Ascending aorta (tissue), 2 donors: ENCODE measurements at regions not wholly inside any gene's neighbourhood (a gene's known extent, or its start where the extent isn't known, plus 50 kb on each side); places are given as distances from the start of the nearest gene placed in this dataset.

Experiments
- DNase-seq, 2 donors: peaks; one replicate each; pipeline ENCODE4 v3.0.0-alpha.2; 2019; ENCODE audit warnings: low spot score in 2 of 2
- H3K27ac ChIP-seq, 2 donors: fragments of 200-600 bp; sonication (generic); one replicate each; pipeline ENCODE4 v1.5.1; 2016 to 2017; ENCODE audit warnings: mild to moderate bottlenecking in 1 of 2
- H3K27me3 ChIP-seq: fragments of 200-600 bp; sonication (generic); one replicate; pipeline ENCODE4 v1.5.1; 2017
- H3K36me3 ChIP-seq, 2 donors: fragments of 200-600 bp; sonication (generic); one replicate each; pipeline ENCODE4 v1.5.1; 2016
- H3K4me1 ChIP-seq, 2 donors: fragments of 200-600 bp; sonication (generic); one replicate each; pipeline ENCODE4 v1.5.1; 2016 to 2017; ENCODE audit warnings: mild to moderate bottlenecking in 1 of 2
- H3K4me3 ChIP-seq, 2 donors: fragments of 200-600 bp; sonication (generic); one replicate each; pipeline ENCODE4 v1.5.1; 2016 to 2017; ENCODE audit warnings: mild to moderate bottlenecking in 1 of 2
- H3K9me3 ChIP-seq, 2 donors: fragments of 200-600 bp; sonication (generic); one replicate each; pipeline ENCODE4 v1.5.1; 2016
- intact Hi-C: fragments of 100-400 bp; cut with DNase I; formaldehyde crosslinking; loops from one replicate; pipeline ENCODE4 v1.15.1; 2023
- TF ChIP-seq, protein P1 (sequence below), 3 experiments: fragments of 200-600 bp in 2 of 3; fragments of 450-650 bp in 1 of 3; sonication (generic) in 2 of 3; IDR thresholded peaks; one replicate each; pipeline ENCODE4 v1.5.1; 2016 to 2019; ENCODE audit warnings: antibody characterized with exemption in 3 of 3, mild to moderate bottlenecking in 1 of 3, moderate library complexity in 1 of 3

DNA sequence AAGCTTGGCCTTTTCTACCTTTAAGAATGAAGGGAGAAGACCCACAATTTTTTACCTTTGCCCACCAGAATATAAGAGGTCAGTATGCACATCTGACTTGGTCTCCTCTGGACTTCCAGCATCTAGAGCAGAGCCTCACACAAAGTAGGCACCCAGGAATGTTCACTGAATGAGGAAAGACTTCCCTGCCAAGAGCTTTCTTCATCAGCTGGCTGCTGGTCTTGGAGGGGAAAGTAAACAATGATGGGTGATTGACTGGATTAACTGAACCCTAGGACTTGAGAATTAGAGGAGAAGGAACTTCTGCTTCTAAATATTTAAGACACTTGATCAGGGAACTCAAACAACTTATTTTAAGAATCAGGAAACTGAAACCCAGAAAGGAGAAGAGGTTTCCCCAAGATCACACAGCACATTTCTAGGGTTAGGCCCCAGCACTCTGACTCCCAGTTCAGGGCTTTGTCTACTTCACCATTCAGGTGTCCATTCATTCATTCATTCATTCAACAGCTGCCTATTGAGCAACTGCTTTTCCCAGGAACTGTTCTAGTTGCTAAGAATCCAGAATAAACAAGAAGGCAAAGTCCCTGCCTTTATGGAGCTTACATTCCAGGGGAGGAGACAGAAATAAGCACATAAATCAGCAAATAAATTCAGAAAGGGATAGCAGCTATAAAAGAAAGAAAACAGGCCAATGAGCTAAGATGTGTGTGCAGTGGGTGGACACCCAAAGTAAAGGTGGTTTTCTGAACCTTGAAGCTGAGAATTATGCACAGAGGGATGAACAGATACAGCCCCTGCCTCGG, 216.9 kb upstream of the LRFN2 start:
- no peaks in the 10 kb centered on the region for H3K4me1 ChIP-seq
- H3K36me3 ChIP-seq: no peaks in the 10 kb centered on the region
- no peak overlapping the region for H3K27ac ChIP-seq
- TF ChIP-seq, protein P1, sequence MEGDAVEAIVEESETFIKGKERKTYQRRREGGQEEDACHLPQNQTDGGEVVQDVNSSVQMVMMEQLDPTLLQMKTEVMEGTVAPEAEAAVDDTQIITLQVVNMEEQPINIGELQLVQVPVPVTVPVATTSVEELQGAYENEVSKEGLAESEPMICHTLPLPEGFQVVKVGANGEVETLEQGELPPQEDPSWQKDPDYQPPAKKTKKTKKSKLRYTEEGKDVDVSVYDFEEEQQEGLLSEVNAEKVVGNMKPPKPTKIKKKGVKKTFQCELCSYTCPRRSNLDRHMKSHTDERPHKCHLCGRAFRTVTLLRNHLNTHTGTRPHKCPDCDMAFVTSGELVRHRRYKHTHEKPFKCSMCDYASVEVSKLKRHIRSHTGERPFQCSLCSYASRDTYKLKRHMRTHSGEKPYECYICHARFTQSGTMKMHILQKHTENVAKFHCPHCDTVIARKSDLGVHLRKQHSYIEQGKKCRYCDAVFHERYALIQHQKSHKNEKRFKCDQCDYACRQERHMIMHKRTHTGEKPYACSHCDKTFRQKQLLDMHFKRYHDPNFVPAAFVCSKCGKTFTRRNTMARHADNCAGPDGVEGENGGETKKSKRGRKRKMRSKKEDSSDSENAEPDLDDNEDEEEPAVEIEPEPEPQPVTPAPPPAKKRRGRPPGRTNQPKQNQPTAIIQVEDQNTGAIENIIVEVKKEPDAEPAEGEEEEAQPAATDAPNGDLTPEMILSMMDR (IDR thresholded peaks at IDR 0.05): no peak
- no peak for DNase-seq
- H3K27me3 ChIP-seq: no peaks in the 10 kb centered on the region
- no peak overlapping the region for H3K4me3 ChIP-seq
- no peaks in the 10 kb centered on the region for H3K9me3 ChIP-seq
- intact Hi-C loops: no loop called here

DNA sequence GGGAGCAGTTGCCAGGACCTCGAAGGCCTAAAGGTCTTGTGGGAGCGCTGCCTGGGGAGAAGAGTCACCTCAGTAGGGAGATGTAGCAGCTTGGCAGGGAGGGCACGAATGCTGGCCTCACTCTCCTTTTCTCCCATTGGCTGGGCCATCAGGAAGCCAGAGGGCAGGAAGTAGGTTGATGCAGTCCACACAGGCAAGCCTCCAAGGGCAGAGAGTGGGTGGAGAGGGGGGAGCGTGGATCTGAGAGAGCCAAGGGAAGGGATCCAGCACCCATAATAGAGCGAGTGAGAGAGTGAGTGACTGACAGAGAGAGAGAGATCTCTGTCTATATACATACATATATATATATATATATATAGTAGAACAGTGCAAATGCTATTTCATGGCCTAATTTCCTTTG, 215.3 kb upstream of the LRFN2 start:
- no peaks in the 10 kb centered on the region for H3K9me3 ChIP-seq
- no peak overlapping the region for H3K4me3 ChIP-seq
- TF ChIP-seq, protein P1 (IDR thresholded peaks at IDR 0.05): no peak
- H3K4me1 ChIP-seq: no peaks in the 10 kb centered on the region
- DNase-seq: no peak
- no peak overlapping the region for H3K27ac ChIP-seq
- no peaks in the 10 kb centered on the region for H3K27me3 ChIP-seq
- intact Hi-C loops: no loop called here
- no peaks in the 10 kb centered on the region for H3K36me3 ChIP-seq

DNA sequence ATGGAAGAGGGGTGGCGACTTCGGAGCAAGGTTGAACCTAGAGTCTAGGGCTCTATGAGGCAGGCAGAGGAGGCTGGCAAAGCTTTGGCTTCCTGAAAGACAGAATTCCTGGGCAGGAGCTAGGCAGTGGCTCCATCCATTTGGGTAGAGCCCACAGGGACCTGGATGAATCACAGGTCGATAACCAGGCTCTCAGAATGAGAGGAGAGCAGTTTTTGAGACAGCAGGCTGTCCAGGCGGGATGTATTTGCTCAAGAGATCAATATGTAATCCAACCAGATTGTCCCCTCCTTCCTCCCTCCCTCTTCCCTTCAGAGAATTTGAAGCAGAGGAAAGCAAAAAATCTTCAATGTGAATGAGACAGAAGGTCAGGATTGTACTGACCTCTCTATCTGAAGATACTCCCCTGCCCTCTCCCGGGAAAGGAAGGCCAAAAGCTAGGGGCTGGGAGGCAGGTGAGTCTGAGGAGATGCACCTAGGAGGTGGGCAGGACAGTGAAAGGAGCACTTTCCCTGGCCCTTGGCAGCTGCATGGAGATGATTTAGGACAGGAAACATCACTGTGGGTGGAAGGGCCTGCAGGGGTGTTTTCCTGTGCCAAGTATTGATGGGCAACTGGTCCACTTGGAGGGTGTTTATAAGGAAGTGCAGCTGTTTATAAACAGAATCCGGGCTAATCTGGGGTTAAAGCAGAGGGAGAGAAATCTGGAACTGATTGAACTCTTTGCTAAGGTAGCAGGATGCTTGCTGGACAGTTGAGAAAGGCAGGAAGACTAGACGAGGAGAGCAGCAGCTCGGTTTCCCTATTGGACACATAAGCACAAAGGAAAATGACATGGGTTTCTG, 212.4 kb upstream of the LRFN2 start:
- no peak for DNase-seq
- Histone ChIP-seq H3K27ac (no peak overlapping the region), H3K27me3 (no peaks in the 10 kb centered on the region), H3K9me3 (no peaks in the 10 kb centered on the region), H3K4me1 (no peaks in the 10 kb centered on the region), H3K4me3 (no peak overlapping the region), H3K36me3 (no peaks in the 10 kb centered on the region)
- intact Hi-C loops: no loop called here
- TF ChIP-seq, protein P1 (IDR thresholded peaks at IDR 0.05): no peak

DNA sequence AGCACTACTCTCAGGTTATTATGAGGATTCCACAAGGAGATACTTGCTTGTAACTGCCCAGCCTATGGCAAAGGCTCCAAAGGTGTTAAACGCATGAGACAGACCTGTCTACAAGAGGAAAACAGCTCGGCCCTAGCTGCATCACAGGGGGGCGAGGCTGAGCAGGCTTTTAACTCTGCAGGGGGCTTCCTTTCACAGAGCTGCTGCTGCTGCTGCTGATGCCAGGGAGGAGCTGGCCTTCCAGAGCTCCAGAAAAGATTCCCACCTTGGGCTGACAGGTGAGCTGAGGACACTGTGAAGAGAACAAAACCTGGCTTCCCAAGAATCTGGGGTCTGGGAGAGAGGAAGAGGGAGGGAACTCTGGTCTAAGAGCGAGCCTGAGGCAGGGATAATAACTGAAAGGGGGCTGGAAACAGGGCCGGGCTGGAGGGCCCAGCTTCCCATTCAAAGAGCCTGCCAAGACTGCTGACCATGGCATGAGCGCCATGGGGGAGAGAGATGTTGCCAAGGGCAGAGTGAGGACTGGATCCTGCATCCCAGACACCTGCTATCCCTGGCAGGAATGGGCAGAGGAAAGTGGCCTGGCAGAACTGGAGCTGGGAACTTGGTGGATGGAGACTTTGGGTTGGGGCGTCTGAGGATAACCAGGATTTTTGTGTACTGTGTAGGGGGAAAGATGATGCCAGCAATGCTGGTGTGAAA, 211.1 kb upstream of the LRFN2 start:
- H3K4me1 ChIP-seq: no peaks in the 10 kb centered on the region
- intact Hi-C loops: no loop called here
- no peaks in the 10 kb centered on the region for H3K36me3 ChIP-seq
- H3K4me3 ChIP-seq: no peak overlapping the region
- TF ChIP-seq, protein P1 (IDR thresholded peaks at IDR 0.05): no peak
- no peak for DNase-seq
- H3K27ac ChIP-seq: no peak overlapping the region
- H3K9me3 ChIP-seq: no peaks in the 10 kb centered on the region
- no peaks in the 10 kb centered on the region for H3K27me3 ChIP-seq

DNA sequence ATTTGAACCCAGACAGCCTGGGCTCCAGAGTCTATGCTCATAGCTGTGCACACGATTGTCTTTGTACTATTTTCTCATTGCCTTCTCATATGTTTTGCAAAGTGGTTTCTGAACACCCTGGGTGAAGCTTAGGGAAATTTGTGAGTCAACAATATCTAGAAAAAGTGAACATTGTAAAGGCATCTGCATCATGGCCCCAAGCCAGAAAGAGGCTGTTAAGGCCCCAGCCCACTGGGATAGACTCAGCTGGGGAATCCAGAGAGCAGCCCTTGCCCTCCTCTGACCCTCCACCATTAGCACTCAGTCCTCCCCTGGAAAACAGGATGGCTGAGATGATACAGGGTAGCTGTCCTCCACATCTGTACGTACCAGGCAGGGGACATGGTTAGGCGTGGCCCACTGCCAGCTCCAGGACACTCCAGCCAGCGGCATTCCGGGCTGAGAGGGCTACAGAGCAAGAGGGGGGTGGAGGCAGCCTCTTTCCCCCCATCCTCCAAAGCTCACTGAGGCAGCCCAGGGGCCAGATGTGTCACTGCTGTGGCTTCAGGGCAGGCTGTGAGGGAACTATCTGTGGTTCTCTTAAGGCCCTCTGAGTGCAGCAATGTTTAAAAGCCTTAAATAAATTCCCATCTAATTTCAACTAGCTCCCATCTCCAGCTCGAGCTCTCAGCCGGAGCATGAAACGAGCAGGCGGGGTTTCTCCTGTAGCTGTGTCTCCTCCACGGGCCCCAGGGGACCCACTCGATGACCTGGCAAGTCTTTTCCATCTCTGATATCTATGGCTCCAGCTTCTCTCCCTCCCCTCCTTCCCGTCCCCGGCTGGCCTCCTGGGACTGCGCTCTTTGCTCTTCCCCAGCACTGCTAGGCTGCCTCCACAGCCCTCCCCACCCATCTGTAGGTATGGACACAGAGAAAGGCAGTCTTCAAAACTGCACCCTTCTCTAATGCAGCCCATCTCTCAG, 209.4 kb upstream of the LRFN2 start:
- H3K36me3 ChIP-seq: no peaks in the 10 kb centered on the region
- H3K9me3 ChIP-seq: no peaks in the 10 kb centered on the region
- no peak overlapping the region for H3K4me3 ChIP-seq
- DNase-seq: no peak
- no peaks in the 10 kb centered on the region for H3K27me3 ChIP-seq
- intact Hi-C loops: no loop called here
- TF ChIP-seq, protein P1 (IDR thresholded peaks at IDR 0.05): no peak
- H3K4me1 ChIP-seq: no peaks in the 10 kb centered on the region
- no peak overlapping the region for H3K27ac ChIP-seq
